GM12875 (cell line): ENCODE measurements at regions not wholly inside any gene's neighbourhood (a gene's known extent, or its start where the extent isn't known, plus 50 kb on each side); places are given as distances from the start of the nearest gene placed in this dataset.
"Not testable (repeated sequence)": the region's sequence is repeated elsewhere in the genome, so short reads cannot be mapped to it uniquely, and the experiment has no call there.

Experiments
- H3K4me3 ChIP-seq: one replicate; pipeline ENCODE4 v1.5.1; 2011; ENCODE audit warnings: low read depth, low read length, control low read depth
- CTCF ChIP-seq: IDR thresholded peaks from 2 replicates; pipeline ENCODE4 v1.5.1; 2011; ENCODE audit warnings: low read depth, mild to moderate bottlenecking, control low read depth, inconsistent platforms, low read length, moderate library complexity, borderline replicate concordance; ENCODE audit not compliant: insufficient read depth

- TF ChIP-seq CTCF: no peak
- no peak overlapping the region for H3K4me3 ChIP-seq
Measured at GRCh38 chr2:84152462-84152861, 306.6 kb downstream of the SUCLG1 start.

- no peak overlapping the region for H3K4me3 ChIP-seq
- TF ChIP-seq CTCF: no peak
Measured at GRCh38 chr2:84144345-84144744, 314.7 kb downstream of the SUCLG1 start.

- no peak overlapping the region for H3K4me3 ChIP-seq
- no peak for TF ChIP-seq CTCF
Measured at GRCh38 chr2:84137034-84137433, 322.0 kb downstream of the SUCLG1 start.

- no peak for TF ChIP-seq CTCF
- no peak overlapping the region for H3K4me3 ChIP-seq
Measured at GRCh38 chr2:84132370-84132769, 326.7 kb downstream of the SUCLG1 start.

GRCh38 chr2:84131278-84131830, 327.7 kb downstream of the SUCLG1 start:
- TF ChIP-seq CTCF: no peak
- no peak overlapping the region for H3K4me3 ChIP-seq

- TF ChIP-seq CTCF: no peak
- no peak overlapping the region for H3K4me3 ChIP-seq
Measured at GRCh38 chr2:84129018-84129417, 330.1 kb downstream of the SUCLG1 start.

GRCh38 chr2:84127812-84128211, 331.3 kb downstream of the SUCLG1 start:
- H3K4me3 ChIP-seq: not testable (repeated sequence)

- no peak overlapping the region for H3K4me3 ChIP-seq
- no peak for TF ChIP-seq CTCF
Measured at GRCh38 chr2:84126530-84126929, 332.6 kb downstream of the SUCLG1 start.
